ENCODE measurements at regions not wholly inside any gene's neighbourhood (a gene's known extent, or its start where the extent isn't known, plus 50 kb on each side); places are given as distances from the start of the nearest gene placed in this dataset.

GRCh38 chr2:15058015-15058720 is 425.7 kb downstream of the LRATD1 start:
- FAIRE-seq (no peak), DNase-seq (ENCODE audit: insufficient read length, low spot score) (no peak)
- peak; percentile 29 for TF ChIP-seq CTCF (IDR thresholded peaks at IDR 0.05; ENCODE audit: insufficient read depth, missing control alignments)

GRCh38 chr2:15058721-15059157 is 426.2 kb downstream of the LRATD1 start:
- no peak for TF ChIP-seq CTCF (IDR thresholded peaks at IDR 0.05; ENCODE audit: insufficient read depth, missing control alignments)
- FAIRE-seq: no peak
- no peak for DNase-seq (ENCODE audit: insufficient read length, low spot score)

GRCh38 chr2:15059870-15060512 is 427.5 kb downstream of the LRATD1 start:
- DNase-seq (ENCODE audit: insufficient read length, low spot score): no peak
- TF ChIP-seq CTCF (IDR thresholded peaks at IDR 0.05; ENCODE audit: insufficient read depth, missing control alignments): no peak
- FAIRE-seq: no peak

GRCh38 chr2:15061268-15061667 is 428.8 kb downstream of the LRATD1 start:
- FAIRE-seq: no peak
- DNase-seq (ENCODE audit: insufficient read length, low spot score): no peak

GRCh38 chr2:15066138-15066537 is 433.6 kb downstream of the LRATD1 start:
- no peak for FAIRE-seq
- DNase-seq (ENCODE audit: insufficient read length, low spot score): no peak
- no peak for TF ChIP-seq CTCF (IDR thresholded peaks at IDR 0.05; ENCODE audit: insufficient read depth, missing control alignments)

More at GRCh38 chr2:15061268-15061667, 428.8 kb downstream of the LRATD1 start:
- no peak for TF ChIP-seq CTCF (IDR thresholded peaks at IDR 0.05; ENCODE audit: insufficient read depth, missing control alignments)

- DNase-seq (ENCODE audit: insufficient read length, low spot score) (no peak), FAIRE-seq (no peak)
- TF ChIP-seq CTCF (IDR thresholded peaks at IDR 0.05; ENCODE audit: insufficient read depth, missing control alignments): no peak
These were observed 436.6 kb downstream of the LRATD1 start for GRCh38 chr2:15069149-15069548.

GRCh38 chr2:15072836-15073235 is 440.3 kb downstream of the LRATD1 start:
- no peak for TF ChIP-seq CTCF (IDR thresholded peaks at IDR 0.05; ENCODE audit: insufficient read depth, missing control alignments)
- DNase-seq (ENCODE audit: insufficient read length, low spot score) (no peak), FAIRE-seq (no peak)

Measured in D721Med (cell line).